HG02973 (cell line): ENCODE measurements at regions not wholly inside any gene's neighbourhood (a gene's known extent, or its start where the extent isn't known, plus 50 kb on each side); places are given as distances from the start of the nearest gene placed in this dataset.
A peak's percentile ranks its signal among the peaks of the same experiment; 100 is the strongest.

Source experiments
- ATAC-seq: cut with Tn5 transposase; IDR thresholded peaks from one replicate; pipeline ENCODE4 v1.9.1; 2021; ENCODE audit warnings: moderate library complexity; ENCODE audit not compliant: unreplicated experiment

DNA sequence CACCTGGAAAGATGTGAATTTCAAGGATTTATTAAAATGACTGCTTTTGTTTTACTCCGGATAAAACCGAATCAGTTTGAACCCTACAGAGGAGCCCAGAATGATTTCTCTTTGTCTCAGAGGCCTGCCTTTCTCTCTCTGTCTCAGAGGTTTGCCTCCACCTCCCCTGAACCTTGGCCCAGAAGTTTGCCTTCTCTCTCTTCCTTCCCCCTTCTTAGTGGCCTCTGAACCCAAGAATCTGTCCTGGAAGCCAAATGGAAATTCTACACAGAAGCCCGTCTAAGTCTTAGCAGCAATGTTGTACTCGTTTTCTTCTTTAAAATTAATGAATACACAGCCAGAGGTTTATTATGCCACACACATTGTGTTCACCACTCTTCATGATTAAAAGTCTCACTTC is 200.7 kb downstream of the SOCS6 start:
- no peak for ATAC-seq

DNA sequence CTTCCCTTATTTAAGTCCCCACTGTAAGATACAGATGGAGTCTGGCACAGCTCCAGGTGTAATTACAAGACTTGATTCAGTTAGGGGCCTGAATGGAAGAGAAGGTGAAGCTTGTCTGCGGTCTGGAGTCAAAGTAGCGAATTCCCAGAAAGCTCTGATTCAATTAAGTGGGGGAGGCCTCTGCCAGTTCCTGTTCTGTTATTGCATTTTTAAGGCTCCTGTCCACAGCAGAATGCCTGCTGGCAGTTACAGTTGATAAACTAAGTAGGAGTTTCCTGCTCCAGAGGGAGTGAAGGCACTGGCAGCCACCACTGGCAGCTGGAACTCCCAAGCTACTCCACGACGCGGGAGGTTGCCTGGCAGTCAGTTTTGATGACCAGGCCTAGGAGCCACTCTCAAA is 181.1 kb downstream of the SOCS6 start:
- ATAC-seq = no peak

DNA sequence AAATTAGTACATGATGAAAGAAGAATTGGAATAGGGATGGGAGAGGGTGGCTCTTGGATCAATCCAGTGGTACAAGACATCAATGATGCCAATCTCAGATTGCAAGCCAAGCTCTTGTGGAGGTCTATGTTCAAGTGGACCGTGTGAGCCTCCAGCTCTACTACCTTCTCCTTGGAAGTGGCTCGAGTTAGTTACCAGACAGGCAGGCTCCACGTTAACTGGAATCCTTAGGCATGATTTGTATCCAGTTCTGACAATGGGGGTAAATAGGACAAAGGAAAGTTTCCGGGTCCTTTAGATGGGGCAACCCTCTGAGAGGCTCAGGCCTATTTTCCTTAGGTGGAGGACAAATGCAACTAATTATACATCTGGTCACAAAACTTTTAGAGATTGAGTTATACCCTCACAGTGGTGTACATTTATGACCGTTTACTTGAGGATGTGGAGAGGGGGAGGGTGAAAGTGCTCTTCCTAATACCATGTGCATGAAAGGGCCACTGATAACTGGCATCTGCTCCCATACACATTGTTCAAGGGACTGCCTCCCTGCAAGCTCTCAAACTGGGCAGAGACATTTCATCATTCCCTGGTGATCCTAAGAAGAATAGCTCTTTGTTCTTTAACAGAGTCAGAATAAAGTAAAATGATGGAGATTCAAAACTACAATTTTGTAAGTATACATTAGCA is 180.2 kb downstream of the SOCS6 start:
- ATAC-seq = no peak

- ATAC-seq = no peak
These were observed 175.7 kb downstream of the SOCS6 start for GRCh38 chr18:70464343-70465114.

- ATAC-seq = no peak
These were observed 174.2 kb downstream of the SOCS6 start for GRCh38 chr18:70463085-70463484.

DNA sequence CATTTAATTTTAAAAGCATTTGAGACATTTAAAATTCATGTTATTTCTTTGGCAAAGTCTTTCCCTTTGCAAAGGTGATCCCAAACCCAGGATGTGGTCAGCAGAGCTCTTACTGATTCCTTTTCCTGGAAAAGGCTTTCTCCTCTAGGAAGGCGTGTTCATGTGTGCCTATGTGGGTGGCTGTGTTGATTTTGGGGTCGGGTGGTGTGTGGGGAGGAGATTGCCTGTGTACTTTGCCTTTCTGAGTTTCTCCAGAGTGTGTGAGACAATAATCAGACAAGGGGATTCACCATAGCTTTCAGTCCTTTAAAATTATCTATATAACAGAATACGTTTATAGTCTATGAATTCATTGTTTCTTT is 173.2 kb downstream of the SOCS6 start:
- ATAC-seq = no peak

GRCh38 chr18:70461323-70462077 is 172.7 kb downstream of the SOCS6 start:
- no peak for ATAC-seq

- no peak for ATAC-seq
These were observed 170.9 kb downstream of the SOCS6 start for GRCh38 chr18:70459731-70460130.

DNA sequence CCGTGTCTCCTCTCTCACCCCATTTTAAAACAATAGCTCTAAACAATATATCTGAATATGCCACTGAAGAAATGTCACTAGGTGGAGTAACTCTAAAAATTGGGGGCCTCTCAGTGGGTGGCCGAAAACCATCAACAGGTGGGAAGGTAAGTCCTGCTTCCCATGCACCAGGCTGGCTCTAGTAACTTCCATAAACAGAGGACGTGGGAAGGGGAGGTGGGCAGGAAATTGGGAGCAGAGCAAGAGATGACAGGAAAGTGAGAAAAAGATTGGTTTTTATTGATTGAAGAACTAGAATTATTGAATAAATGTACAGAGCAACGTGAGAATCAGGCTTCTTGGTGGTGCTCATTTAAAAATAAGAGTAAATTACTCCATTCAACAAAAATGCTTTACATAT is 170.4 kb downstream of the SOCS6 start:
- no peak for ATAC-seq

- ATAC-seq = no peak
These were observed 168.9 kb downstream of the SOCS6 start for GRCh38 chr18:70457788-70458187.

DNA sequence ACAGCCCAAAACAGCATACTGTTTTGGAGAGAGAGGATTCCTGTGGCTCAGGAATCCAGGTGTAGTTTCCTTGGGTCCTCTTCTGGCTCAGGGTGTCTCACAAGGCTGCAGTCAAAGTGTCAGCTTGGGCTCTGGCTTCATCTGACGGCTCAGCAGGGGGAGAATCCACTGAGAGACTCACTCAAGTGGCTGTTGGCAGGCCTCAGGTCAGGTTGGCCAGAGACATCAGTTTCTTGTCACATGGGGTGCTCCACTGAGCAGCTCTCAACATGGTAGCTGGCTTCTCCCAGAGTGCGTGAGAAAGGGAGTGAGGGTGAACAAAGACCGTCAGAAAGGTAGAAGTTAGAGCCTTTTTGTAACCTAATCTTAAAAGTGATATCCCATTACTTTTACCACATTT is 168.4 kb downstream of the SOCS6 start:
- ATAC-seq = no peak

- ATAC-seq = no peak
These were observed 167.5 kb downstream of the SOCS6 start for GRCh38 chr18:70456376-70456775.

DNA sequence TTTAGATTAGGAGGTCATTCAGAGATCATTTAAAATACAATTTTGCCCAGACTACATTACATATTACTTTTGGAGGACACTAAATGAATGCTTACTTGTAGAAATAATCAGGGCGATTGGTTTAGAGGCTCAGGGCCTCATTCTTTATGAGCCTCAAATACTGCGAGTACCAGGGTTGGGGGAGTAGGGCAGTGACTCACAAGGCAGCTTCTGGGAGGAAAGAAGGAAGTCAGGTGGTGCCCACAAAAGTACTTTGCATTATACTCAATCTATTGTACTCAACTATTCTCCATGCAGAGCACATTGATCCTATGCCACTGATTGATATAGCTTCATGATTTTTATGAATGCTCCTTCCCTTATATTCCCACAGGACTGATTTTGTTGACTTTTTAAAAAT is 166.9 kb downstream of the SOCS6 start:
- no peak for ATAC-seq

DNA sequence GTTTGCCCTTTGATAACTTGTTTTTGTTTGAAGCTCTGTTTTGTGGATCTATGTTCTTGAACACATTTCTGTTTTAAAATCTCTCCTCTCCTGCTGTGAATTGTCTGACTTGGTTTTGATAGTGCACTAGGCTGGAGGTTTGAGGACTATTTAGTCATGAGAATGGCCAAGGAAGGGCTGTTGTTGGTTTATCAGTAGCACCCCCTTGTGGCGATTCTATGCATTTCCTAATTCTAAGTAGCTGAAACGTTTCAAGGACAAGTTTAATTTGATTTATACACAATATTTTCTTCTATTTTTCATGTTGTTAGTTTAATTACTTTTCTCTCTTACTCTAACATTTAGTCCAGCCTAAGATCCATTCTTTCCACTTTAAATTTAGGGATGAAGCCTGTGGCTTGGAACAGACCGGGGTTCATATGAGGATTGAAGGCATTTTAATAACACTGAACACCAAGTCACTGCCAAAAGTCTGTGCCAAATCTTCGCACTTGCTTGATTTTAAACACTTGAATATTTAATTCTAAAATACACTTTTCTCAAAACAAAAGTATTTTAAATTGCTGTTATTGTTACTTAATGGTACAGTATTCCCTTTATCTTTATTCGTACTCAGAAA is 166.0 kb downstream of the SOCS6 start:
- ATAC-seq = peak; percentile 66

DNA sequence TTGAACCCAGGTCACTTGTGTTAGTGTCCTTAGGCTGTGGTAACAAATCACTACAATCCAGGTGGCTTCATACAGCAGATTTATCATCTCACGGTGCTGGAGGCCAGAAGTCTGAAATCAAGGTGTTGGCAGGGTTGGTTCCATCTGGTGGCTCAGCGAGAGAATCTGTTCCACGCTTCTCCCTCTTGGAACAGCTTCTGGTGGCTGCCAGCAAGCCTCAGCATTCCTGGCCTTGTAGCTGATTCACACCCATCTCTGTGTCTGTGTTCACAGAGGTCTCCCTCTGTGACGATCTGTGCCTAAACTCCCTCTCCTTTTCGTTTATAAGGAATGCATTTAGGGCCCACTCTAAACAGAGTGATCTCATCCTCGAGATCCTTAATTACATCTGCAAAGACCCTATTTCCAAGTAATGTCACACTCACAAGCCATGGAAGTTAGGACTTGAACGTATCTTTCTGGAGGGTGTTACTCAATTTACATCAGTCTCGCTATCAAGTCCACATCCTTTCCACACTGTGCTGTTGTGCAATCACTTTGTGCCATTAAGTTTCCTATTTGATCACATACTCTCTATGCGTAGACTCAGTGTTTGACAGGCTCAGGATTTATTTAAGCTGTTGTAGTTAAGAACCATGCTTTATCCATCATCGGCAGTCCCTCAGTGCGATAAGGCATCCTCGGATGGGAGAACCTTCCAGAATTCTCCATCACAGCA is 164.4 kb downstream of the SOCS6 start:
- no peak for ATAC-seq

DNA sequence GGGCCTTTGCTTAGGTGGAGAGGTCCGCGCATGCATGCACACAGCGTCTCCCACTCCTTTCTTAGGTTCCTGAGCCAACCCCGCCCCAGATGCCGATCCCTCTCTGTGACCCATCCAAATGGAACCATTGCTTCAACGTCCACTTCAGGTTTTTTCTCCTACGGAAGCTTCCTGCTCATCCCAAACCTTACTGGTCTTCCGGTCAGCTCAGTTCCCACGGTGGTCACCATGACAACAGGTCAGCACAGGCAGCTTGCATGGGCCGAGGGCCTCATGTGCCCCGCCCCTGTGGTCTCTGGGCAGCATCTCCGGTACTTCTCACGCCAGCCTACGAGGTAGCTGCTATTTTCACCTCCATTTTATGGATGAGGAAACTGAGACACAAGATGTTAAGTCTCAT is 163.7 kb downstream of the SOCS6 start:
- no peak for ATAC-seq

DNA sequence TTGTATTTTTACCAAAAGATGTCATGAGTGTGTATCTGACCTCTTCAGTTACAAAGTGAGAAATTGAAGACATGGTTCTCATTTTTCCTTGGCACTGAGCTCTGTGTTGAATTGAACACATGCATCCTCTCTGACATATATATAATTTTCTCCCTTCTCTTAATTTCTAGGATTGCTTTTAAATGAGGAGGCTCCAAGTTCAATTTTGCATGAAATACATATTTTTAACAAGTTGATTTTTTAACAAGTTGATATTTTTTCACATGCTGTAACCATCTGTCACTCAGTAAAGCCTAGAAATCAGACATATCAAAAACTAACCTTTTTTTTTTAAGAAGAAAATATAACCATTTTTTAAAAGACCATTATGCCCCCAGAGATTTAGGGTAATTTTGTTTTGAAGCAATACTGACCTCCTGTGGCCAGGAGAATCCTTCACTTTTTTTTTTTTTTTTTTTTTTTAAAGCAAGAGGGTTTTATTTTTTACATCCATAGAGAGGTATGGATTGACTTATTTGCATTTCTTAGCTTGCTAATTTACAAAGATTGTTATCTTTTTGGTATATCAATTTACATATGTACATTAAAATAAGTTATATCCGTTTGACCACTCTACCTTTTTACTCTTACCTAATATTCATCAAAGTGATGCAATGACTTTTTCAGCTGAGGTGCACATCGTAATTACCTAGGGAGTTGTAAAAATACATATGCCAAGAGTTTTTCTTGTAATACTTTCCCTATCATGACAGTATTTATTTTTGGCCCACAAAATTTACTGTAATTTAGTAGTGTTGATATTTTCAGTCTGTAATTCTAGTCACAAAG is 161.8 kb downstream of the SOCS6 start:
- ATAC-seq = no peak

DNA sequence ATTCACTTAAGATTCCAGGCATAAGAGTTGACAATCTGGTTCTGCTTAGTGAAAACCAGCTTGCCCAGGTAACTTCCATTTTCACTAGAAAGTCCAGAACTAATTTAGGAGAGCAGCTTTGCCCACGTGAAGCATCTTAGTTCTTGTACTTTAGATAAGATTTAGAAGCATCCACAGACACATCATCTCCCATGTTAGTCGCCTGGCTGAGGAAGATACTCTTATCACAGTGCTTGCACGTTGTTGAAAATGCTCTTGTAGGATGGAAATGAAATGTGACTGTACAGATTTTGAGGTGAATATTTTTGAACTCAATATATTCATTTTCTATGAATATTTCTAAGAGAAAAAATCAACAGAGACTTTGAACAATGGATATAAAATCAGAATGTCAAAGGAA is 159.7 kb downstream of the SOCS6 start:
- no peak for ATAC-seq

- no peak for ATAC-seq
These were observed 157.2 kb downstream of the SOCS6 start for GRCh38 chr18:70446063-70446462.

DNA sequence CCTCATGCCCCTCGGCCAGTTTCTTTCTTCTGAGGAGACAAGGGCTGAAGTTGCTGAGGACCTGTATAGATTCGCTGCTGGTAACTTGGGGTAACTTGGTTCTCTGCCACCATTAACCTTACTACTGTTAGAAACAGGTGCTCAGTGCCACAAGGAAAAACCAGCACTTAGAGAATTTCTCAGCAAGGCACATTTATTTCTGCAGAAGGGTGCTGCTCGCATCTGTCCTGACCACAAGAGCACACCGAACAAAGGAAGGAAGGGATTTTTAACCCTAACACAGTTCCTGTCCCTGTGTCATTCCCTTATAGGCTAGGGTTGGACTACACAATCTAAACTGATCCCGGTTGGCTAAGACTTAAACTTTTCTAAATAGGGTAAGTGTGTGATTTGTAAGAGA is 154.1 kb downstream of the SOCS6 start:
- ATAC-seq = no peak
